GM13977 (cell line): ENCODE measurements at regions not wholly inside any gene's neighbourhood (a gene's known extent, or its start where the extent isn't known, plus 50 kb on each side); places are given as distances from the start of the nearest gene placed in this dataset.

ENCODE experiments used
- DNase-seq: peaks from one replicate; pipeline ENCODE4 v3.0.0; 2012; ENCODE audit warnings: low spot score
- CTCF ChIP-seq: IDR thresholded peaks from 2 replicates; pipeline ENCODE4 v1.5.1; 2012; ENCODE audit warnings: mild to moderate bottlenecking, control low read depth; ENCODE audit not compliant: insufficient read depth; ENCODE audit errors: extremely low read depth, missing control alignments
- in situ Hi-C: fragments of 300-500 bp; cut with MboI; formaldehyde crosslinking; loops from one replicate; pipeline ENCODE4 v1.12.0; 2022; ENCODE audit warnings: low sequenced_read_pairs, low pct_unique_long_range_greater_than_20kb, mixed read lengths, inconsistent platforms; ENCODE audit not compliant: unreplicated experiment

GRCh38 chr9:79880626-79881025, 308.9 kb downstream of the TLE4 start:
- no peak for DNase-seq
- TF ChIP-seq CTCF: no peak
- in situ Hi-C loops: no loop called here

GRCh38 chr9:79877943-79878602, 306.3 kb downstream of the TLE4 start:
- no peak for DNase-seq
- in situ Hi-C loops: no loop called here
- TF ChIP-seq CTCF: no peak

GRCh38 chr9:79868567-79869189, 296.9 kb downstream of the TLE4 start:
- in situ Hi-C loops: no loop called here
- DNase-seq: no peak
- TF ChIP-seq CTCF: no peak

GRCh38 chr9:79862921-79863890, 291.4 kb downstream of the TLE4 start:
- no peak for DNase-seq
- in situ Hi-C loops: no loop called here
- no peak for TF ChIP-seq CTCF

- DNase-seq: peak; percentile 27
- in situ Hi-C loops: no loop called here
- TF ChIP-seq CTCF: no peak
These were observed 286.7 kb downstream of the TLE4 start for GRCh38 chr9:79858508-79858907.

- in situ Hi-C loops: no loop called here
- no peak for TF ChIP-seq CTCF
- DNase-seq: no peak
These were observed 285.4 kb downstream of the TLE4 start for GRCh38 chr9:79857188-79857587.
